NCI-H2196 treated with DMSO at 0.1 percent for 48 hours (cell line): ENCODE measurements at regions not wholly inside any gene's neighbourhood (a gene's known extent, or its start where the extent isn't known, plus 50 kb on each side); places are given as distances from the start of the nearest gene placed in this dataset.
"Not testable (repeated sequence)": the region's sequence is repeated elsewhere in the genome, so short reads cannot be mapped to it uniquely, and the experiment has no call there.

ENCODE experiments used
- DNase-seq: peaks from one replicate; lab custom pipeline; 2025; ENCODE audit not compliant: unreplicated experiment; lab: John Stamatoyannopoulos, UW

DNA sequence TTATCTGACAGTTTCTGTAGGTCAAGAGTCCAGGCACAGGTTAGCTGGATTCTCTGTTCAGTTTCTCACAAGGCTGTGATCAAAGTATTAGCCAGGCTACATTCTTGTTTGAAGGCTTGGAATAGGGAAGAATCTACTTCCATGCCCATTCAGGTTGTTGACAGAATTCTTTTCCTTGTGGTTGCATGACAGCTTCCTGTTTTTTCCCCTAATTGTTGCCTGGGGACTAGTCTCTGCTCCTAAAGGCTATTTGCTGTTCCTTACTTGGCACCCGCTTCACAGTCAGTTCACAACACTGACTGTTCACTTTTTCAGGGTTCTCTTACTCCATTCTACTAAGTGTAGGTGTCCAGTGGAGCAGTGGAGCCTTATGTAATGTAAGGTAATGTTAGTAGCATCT is 115.4 kb upstream of the GBE1 start:
- DNase-seq: no peak

DNA sequence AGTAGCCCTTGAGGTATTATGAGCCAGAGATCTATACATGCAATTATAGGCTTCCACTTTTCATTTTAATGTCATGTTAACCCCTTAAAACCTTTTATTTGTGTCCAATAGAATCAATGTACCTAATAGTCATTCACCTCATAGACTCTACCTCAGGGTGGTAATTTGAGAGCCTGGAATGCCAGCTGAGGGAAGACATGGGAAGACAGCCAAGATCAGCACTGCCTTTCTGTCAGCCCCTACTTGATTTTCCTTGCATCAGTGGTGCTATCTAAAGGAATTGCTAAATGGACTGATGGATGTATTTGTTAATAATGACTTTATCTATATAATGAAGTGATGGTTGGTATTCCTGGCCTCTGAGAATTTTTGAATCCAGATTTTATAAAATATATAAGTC is 113.3 kb upstream of the GBE1 start:
- DNase-seq: no peak

DNA sequence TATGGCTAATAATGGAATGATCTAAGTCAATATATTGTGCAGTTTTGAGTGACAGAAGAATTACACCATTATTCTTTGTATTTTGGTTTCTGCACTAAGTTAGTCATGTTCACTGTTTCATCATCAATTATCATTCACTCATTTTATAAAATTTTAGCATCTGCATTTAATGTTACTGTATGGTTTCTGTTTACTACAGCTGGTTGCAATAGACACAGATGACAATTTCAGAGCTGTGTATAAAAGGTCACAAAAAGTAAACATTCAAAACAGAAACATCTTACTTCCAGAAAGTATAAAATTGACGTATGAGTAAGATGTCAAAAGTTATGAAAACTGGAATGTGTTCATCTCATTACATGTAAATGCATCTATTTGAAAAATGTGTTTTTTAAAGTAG is 111.1 kb upstream of the GBE1 start:
- no peak for DNase-seq

DNA sequence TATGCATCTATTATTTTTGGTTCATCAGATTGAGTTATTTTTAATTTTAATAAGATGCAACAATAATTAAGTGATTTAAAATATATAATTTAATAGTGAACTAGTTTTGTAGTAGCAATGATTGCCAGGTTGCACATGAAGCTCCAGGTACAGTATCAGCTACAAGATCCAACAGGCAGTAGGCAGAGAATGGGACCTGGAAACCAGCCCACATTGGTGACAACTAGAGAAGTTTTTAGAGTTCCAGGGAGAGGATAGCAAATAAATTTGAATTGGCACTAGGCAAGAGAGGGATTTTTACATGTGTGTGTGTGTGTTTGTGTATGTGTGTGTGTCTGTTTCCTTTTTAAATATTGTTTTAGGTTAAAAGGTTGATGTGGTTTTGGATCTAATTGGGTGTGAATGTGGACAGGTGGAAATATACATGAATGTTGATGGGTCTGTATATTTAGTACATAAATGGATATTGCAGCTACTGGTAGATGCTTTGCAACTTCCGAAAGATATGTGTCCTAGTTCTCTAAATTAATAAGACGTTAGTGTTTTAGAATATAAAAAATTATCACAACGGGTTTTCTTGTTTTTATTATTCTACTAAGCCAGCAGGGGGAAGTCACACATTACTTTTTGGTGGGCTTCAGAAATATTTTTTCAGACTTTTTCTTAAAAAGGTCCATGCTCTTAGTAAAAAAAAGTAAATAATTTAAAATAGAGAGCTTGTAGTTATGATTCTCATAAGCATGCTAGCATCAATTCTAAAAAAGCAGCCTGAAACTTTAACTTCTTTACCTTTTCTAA is 110.1 kb upstream of the GBE1 start:
- DNase-seq: no peak

DNA sequence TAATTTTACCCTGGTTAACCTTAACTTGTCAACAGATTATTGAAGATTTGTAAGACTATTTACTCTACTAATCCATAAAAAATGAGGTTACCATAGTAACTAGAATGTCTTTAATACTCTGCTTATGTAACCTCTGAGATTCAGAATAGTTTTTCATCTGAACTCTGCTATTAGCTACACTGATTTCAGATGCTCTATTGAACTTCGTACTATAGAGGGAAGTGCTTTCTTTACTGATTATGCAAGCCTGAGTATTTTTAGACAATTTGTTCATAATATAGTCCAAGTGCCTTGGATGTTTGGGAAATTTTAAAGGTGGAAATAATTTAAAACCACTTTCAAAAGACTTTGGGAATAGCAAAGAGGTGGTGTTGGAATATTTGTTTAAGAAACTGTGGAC is 107.9 kb upstream of the GBE1 start:
- DNase-seq: no peak

DNA sequence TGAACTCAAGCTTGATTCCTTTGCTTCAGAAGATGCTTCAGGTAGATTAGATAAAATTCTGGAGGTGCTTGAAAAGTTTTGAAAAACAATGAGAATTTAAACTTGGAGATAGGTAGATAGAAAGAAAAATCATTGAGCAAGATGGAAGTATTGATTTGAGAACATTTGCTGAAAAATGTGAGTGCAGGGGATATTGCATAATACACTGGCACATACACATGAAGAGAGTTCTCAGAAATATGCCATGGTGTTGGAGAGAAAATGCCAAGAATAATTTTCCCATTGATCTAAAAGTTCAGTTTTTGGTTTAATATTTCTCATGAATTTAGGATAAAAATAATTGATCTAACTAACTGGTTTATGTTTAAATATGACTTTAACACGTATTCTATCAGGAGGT is 107.2 kb upstream of the GBE1 start:
- no peak for DNase-seq

DNA sequence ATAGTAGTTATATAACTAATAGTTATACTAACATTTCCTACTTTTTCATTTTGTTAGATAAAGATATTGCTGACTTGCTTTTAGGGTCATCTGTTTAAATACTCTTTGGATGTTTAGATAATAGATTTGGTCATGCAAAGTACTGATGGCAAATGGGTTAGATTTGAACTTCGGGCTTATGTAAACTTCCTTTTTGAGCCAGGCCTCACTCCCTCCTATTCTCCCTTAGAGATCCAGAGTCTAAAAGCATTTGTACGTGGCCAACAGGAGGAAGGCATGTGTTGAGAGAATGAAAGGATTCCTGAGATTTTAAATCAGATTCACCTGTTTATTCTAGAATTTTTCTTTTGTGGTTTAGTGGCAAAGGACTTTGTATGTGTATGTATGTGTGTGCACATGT is 106.4 kb upstream of the GBE1 start:
- DNase-seq: no peak

DNA sequence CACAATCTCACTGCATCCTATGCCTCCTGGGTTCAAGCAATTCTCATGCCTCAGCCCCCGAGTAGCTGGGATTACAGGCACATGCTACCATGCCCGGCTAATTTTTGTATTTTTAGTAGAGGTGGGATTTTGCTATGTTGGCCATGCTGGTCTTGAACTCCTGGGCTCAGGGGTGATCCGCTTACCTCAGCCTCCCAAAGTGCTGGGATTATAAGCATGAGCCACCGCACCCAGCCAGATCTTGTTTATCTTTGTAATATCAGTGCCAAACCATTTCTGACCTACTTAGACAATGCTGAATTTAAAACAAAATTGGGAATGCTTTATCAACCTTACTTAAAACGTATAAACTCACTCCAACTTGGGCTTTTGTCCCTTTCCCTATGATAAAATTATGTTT is 103.7 kb upstream of the GBE1 start:
- not testable (repeated sequence) for DNase-seq

DNA sequence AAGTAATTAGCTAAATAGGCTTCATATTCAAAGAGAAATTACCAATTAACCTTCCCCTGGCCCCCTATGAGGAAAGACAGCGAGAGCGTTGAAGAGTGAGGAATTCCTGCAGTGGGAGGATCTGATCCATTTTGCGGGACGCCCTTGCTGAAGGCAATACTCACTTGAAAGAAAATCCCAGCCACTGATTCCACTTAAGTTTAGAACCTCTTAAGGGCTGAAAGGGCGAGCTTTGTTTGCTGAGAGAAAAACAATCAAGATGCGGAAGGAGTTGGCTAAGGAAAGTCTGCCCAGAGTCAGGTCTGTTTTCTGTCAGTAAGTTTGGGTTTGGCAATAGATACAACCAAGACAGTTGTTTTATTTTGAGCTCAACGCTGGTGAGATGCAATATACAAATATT is 102.8 kb upstream of the GBE1 start:
- no peak for DNase-seq

DNA sequence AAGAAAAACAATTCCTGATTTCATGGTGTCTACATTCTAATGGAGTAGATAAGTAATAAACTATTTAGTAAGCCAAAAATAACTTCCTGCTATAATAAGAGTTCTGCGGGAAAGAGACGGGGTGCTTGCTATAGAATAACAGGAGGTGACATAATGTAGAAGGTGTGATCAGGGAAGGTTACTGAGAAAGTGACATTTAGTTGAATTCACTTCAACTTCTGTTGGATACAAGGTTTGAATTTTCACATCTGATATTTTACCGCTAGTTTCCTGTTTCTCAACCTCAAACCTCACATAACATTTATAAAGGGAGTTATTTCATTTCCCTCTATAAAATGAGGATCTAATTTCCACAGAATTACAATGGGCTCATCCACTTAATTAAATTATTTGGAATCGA is 102.3 kb upstream of the GBE1 start:
- no peak for DNase-seq

DNA sequence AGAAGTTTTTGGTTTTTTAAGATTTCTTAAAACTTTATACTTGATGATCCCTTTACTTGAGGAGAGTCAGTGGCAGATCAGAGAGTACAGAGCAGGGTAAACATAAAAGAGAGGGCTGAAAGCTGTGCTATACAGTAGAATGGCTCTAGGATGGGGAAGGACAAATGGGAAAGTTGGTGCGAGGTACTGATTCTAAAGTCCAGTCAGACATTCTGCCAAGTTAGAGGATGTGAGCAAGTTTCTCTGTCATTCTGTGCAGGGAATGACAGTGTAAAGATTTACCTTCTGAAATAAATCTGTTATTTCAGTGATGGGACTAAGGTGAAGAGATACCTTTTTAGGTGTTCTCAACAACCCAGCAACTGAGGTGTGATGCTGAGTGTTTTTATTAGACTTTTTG is 100.1 kb upstream of the GBE1 start:
- no peak for DNase-seq

DNA sequence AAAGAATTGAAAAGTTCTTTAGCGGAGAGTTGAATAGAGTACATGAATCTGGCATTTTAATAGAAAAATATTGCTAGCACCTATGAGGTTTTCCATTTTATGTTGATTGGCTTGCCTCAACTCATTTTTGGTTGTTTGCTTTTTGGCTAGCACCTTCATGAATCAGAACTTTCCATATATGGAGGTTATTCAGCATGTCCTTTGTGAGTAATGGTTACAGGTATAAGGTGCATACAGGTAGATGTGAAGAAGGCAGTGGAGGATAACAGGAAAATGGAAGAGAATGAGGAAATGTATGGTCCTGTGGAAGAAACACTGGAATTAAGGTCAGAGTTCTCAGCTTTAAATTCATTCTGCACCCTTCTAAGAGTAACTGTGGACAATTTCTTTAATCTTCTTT is 98.1 kb upstream of the GBE1 start:
- DNase-seq: no peak

DNA sequence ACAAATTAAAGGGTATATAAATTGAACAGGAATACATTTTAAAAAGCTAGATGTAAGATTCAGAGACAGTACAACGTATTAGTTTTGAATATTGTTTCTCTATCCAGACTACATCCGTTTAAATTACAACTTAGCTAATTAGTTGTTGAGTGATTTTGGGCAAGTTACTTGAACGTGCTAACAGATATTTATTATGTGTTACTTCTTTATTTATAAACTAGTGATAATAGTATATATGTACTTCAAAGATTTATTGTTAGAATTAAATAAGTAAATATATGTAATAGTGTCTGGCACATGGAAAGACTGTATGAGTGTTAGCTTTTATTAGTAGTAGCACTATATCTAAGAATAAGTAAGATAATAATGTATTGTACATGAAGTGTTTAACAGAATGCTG is 92.0 kb upstream of the GBE1 start:
- no peak for DNase-seq

DNA sequence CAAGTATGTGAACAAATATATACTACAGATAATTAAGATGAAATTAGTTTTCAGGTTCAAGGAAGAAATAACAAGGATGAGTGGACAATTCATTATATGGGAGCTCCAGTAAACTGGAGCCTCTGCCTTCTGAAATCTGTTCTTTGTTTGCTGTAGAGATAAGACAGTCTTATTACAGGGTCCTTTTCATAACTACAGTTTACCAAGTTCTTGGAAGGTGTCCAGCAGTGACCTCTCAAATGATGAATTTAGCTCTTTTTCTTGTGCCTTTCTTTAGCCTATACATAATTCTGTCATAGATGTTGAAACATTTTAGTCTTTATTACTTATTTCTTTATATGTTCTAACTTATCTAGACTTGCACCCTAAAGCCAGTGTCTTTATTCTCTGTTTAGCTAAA is 89.7 kb upstream of the GBE1 start:
- no peak for DNase-seq

DNA sequence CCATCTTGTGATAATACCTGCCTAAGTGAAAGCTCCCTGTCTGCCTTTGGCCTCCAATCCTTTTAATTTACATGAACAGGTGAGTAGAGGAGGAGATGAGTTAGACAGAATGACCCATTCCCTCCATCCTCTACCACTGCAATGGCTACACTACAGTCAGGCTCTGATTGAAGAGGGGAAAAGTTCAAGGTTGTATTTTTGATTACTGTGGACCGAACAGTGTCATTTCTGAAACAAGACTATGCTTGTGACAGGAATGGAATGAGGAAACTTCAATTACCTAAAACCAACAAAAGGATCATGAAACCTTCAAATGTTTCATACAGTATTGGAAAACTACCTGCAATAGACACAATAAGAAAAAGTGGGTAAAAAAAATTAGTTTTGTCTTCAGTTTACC is 85.5 kb upstream of the GBE1 start:
- no peak for DNase-seq

DNA sequence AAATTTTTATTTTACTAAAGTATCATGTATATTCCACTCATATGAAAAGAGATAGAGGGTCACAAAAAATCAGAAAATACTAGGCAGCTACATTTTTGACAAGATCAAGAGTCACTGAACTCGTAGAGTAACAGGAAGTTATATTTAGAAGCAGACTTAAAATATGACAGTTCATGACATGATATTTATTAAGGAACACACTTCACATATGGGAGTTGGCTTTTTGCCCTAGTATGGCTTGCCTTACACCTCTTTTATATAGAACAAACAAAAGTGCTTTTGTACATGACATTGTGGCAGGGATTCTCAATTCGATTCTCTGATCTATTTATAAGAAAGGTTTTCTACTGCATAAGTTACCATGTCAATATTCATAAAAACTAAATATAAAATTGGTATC is 80.1 kb upstream of the GBE1 start:
- DNase-seq: no peak

DNA sequence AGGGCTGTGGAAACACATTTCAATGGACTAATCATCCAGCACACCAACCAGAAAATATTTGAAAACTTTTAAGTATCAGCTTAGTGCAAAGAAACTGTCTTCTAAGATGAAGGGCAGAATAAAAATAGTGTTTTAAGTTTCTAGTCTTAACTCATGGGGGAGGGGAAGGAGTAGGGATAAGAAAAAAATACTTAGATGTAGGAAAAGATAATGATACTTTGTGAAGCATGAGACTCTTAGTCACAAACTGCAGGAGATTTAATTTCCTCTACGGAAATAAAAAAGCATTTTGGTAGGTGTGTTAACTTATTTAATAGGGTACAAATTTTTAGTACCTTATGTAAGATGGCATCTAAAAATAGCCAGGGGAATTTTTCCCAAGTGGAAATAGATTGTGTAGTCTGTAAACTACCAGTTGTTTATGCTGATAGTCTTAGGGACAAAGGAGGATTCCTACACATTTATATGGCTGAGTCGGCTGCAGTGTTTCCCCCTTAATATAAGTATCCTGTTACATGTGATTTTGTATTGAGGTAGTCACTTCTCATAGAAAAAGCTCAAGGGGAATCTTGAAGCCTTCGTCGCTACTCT is 78.2 kb upstream of the GBE1 start:
- no peak for DNase-seq

DNA sequence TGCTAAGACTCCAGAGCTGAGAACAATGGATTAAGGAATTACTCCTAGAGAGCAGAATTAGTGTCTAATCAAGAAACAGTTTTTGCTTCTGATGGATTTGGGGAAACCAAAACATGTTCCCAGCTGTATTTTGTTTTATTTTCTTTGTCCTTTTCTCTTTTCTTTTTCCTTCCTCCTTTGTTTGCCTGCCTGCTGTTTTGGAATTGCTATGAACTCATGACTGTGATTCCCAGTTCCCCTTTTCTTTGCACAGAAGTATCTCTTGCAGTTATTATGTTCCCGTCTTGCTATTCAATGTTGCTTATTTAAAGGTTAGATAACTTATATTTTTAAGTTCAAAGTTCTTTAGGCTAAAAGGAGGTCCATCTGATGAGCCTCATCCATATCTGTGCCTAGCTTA is 77.0 kb upstream of the GBE1 start:
- no peak for DNase-seq

DNA sequence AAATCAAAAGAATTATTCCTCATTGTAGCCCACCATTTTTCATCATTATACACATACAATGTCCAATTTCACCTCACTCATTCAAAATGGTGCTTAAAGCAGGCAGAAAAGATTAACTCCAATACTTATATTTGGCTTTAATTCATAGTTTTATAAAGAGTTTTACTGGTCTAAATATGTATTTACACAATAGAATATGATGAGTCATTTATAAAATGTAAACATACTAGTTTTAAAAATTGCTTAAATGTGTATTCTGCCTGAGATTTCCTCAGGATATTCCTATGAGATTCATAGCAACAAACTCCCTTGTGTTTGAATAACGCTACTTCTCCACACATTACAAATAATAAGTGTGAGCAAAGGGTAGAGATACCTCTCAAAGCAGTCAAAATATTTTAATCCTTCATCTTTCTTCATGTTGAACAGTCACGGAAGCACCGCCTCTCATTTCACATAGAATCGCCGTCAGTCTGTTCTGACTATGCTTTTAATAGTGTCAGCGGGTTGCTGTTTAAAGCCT is 75.7 kb upstream of the GBE1 start:
- DNase-seq: no peak

DNA sequence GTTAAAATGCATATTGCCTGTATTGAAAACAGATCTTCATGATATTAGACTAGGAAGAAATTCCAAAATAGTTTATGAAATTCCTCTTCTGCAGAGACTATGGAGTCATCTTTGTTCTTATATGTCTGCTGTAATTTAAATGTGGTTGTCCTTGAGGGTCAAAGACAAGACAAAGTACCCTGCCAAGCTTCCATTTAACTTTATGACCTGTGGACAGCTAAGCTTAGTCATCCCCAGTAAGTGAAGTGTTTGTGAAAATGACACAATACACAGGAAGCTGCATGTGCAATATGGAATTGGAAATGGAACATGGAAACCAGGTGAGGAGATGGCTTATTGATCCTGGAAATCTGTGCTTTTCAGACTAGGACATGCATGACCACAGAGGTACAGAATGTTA is 68.5 kb upstream of the GBE1 start:
- DNase-seq: no peak

DNA sequence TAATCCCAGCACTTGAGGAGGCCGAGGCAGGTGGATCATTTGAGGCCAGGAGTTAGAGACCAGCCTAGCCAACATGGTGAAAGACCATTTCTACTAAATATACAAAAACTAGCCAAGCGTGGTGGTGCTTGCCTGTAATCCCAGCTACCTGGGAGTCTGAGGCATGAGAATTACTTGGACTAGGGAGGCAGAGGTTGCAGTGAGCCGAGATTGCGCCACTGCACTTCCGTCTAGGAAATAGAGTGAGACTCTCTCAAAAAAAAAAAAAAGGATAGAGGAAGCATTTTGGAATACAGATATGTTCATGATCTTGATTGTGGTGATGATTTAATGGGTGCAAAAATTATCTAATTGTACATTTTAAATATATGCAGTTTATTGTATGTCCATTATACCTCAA is 67.8 kb upstream of the GBE1 start:
- DNase-seq: not testable (repeated sequence)

DNA sequence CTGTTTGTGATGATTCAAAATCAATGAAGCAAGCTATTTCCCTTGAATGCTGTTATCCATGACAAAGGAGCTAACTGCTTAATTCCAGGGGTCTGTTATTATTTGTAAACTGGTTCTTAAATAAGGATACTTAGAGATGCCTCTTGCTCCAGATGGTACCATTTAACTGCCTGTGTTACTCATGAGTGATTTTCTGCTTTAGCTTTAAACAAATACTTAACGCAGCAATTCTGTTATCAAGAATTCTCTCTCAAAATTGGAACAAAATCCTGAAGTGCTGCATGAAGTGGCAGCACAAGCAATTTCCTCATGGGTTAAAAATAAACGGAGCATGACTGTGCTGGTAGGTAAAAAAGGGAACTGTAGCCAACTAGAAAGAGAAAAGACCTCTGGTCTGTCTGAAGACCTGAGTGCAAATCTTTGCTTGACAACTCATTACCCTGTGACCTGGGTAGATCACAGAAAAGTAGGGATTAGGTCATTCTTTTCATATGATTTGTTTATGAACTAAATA is 62.5 kb upstream of the GBE1 start:
- DNase-seq: no peak

DNA sequence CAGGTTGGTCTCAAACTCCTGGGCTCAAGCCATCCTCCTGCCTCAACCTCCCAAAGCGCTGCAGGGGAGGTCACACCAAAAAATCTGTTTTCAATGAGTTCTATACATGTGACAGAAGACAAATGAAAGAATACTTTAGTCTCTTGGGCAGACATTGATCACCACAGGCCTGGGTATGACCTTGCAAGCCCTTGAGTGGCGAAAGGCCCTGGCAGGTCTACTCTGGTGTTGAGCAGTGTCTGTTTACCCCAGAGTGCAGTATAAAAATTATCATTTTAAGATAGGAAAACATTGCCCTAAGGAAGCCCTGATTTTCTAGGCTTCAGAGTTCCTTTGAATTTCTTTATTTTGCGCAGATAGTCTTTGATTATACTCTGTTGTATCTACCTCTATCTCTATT is 61.6 kb upstream of the GBE1 start:
- DNase-seq: no peak
